Activated T-cell treated with anti-CD3 and anti-CD28 coated beads for 24 hours (primary cell): ENCODE measurements at regions not wholly inside any gene's neighbourhood (a gene's known extent, or its start where the extent isn't known, plus 50 kb on each side); places are given as distances from the start of the nearest gene placed in this dataset.

ENCODE experiments used
- DNase-seq: peaks from one replicate; pipeline ENCODE4 v3.0.0-alpha.2; 2020; ENCODE audit warnings: low read depth

GRCh38 chr13:74966275-74966674 lies 515.7 kb downstream of the TBC1D4 start:
- no peak for DNase-seq

GRCh38 chr13:74945637-74946036 lies 536.3 kb downstream of the TBC1D4 start:
- DNase-seq, result no peak

- DNase-seq, result no peak
These were observed 550.1 kb downstream of the TBC1D4 start for GRCh38 chr13:74931698-74932433.

GRCh38 chr13:74930402-74931165 lies 551.4 kb downstream of the TBC1D4 start:
- DNase-seq, result no peak

GRCh38 chr13:74929436-74929835 lies 552.5 kb downstream of the TBC1D4 start:
- no peak for DNase-seq

- DNase-seq, result no peak
These were observed 554.1 kb downstream of the TBC1D4 start for GRCh38 chr13:74927823-74928222.

GRCh38 chr13:74922963-74923362 lies 559.0 kb downstream of the TBC1D4 start:
- DNase-seq, result no peak

GRCh38 chr13:74921326-74921725 lies 560.6 kb downstream of the TBC1D4 start:
- no peak for DNase-seq

GRCh38 chr13:74920920-74921319 lies 561.0 kb downstream of the TBC1D4 start:
- no peak for DNase-seq

- no peak for DNase-seq
These were observed 561.6 kb downstream of the TBC1D4 start for GRCh38 chr13:74920361-74920760.

GRCh38 chr13:74919914-74920313 lies 562.1 kb downstream of the TBC1D4 start:
- no peak for DNase-seq

GRCh38 chr13:74912898-74913297 lies 569.1 kb downstream of the TBC1D4 start:
- no peak for DNase-seq

- DNase-seq, result no peak
These were observed 571.6 kb downstream of the TBC1D4 start for GRCh38 chr13:74910415-74910814.

- DNase-seq, result no peak
These were observed 574.2 kb downstream of the TBC1D4 start for GRCh38 chr13:74907788-74908187.

GRCh38 chr13:74904556-74904955 lies 577.4 kb downstream of the TBC1D4 start:
- no peak for DNase-seq

- DNase-seq, result no peak
These were observed 586.8 kb downstream of the TBC1D4 start for GRCh38 chr13:74895042-74895796.

- no peak for DNase-seq
These were observed 589.9 kb downstream of the TBC1D4 start for GRCh38 chr13:74892096-74892495.

GRCh38 chr13:74891610-74892009 lies 590.4 kb downstream of the TBC1D4 start:
- DNase-seq, result no peak

GRCh38 chr13:74889321-74889720 lies 592.6 kb downstream of the TBC1D4 start:
- DNase-seq, result no peak

GRCh38 chr13:74886502-74886901 lies 595.5 kb downstream of the TBC1D4 start:
- no peak for DNase-seq

- no peak for DNase-seq
These were observed 598.1 kb downstream of the TBC1D4 start for GRCh38 chr13:74883834-74884233.

- DNase-seq, result no peak
These were observed 610.4 kb downstream of the TBC1D4 start for GRCh38 chr13:74871369-74872070.
